Glomerular endothelial cell (primary cell): ENCODE measurements at regions not wholly inside any gene's neighbourhood (a gene's known extent, or its start where the extent isn't known, plus 50 kb on each side); places are given as distances from the start of the nearest gene placed in this dataset.

Source experiments
- DNase-seq: peaks from one replicate; pipeline ENCODE4 v3.0.0-alpha.2; 2011; ENCODE audit warnings: low read depth, low spot score; ENCODE audit errors: extremely low read depth

GRCh38 chr2:59561281-59561680 lies 992.2 kb downstream of the BCL11A start:
- no peak for DNase-seq

DNA sequence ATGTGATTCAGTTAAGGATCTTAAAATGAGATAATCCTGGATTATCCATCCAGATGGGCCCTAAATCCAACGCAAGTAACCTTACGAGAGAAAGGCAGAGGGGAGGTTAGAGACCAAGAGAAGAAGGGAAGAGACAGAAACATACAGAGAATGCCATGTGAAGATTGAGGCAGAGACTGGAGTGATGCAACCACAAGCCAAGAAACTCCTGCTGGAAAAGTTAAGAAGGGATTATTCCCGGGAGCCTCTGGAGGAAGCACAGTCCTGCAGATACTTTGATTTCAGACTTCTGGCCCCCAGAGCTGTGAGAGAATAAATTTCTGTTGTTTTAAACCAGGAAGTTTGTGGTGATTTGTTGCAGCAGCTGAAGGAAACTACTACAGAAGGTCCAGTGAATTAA lies 992.7 kb downstream of the BCL11A start:
- no peak for DNase-seq

- no peak for DNase-seq
These were observed 1012.6 kb downstream of the BCL11A start for GRCh38 chr2:59540864-59541263.

- no peak for DNase-seq
These were observed 1015.0 kb downstream of the BCL11A start for GRCh38 chr2:59538398-59538911.

DNA sequence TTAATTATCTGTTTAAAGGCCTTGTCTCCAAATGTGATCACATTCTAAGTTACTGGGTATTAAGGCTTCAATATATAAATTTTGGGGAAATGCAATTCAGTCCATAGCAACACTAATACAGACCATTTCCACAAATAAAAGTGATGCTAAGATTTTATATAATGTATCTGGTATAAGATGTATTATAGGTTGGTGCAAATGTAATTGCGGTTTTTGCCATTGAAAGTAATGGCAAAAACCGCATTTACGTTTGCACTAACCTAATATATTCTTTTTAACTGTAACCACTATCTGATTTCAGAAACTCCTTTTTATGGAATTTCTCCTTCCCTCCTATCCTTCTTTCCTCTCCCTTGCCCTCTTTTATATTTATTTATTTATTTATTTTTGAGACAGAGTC lies 1020.6 kb downstream of the BCL11A start:
- no peak for DNase-seq

GRCh38 chr2:59530258-59530657 lies 1023.2 kb downstream of the BCL11A start:
- no peak for DNase-seq

GRCh38 chr2:59529726-59530125 lies 1023.7 kb downstream of the BCL11A start:
- DNase-seq = no peak

GRCh38 chr2:59528525-59528924 lies 1024.9 kb downstream of the BCL11A start:
- DNase-seq = no peak

DNA sequence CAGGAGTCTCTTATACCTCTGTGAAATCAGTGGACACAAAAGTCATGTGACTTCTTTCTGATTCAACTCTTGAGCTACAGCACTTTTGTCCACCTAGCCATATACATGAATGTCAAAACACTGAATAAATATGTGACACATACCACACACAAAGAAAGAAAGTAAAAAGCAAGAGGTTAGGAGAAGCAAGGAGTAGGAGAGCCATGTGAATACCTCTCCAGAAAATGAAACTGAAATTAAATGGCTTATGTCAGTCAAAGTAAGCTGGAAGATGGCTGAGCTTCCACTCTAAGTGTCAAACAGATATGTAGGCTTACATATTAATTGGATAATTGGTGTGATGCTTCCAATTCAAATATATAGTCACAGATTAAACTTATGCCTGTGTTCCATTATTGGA lies 1050.5 kb downstream of the BCL11A start:
- no peak for DNase-seq

DNA sequence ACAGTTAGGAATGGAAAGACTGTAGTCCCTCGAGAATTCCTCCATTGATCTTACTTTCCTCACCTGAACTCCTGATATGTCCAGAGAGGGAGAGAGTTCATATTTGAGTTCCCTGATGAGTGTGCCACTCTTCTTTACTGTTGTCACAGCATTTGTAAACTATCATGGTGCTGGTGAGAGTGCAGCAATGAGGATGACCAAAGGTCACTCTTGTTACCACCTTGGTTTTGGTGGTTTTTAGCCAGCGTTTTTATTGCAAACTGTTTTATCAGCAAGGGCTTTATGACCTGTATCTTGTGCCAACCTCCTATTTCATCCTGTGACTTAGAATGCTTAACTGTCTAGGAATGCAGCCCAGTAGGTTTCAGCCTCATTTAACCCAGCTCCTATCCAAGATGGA lies 1062.5 kb downstream of the BCL11A start:
- no peak for DNase-seq

DNA sequence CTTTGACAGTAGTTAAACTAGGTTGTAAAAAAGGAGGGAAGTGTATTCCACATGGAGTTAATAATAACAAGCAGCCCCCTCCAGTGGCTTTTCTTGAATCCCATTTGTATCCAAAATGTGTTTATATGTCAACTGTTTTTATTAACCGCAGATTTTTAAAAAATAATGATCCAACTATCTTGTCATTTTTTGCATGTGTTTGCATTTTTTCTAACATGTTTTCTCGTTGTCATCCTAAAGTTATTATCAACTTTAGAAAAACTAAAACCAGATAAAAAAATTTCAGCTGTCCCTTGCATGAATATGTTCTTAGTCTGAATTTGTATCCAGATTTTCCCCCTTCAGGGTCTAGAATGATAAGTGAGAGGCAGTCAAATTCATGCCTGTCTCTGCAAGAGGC lies 1063.3 kb downstream of the BCL11A start:
- no peak for DNase-seq

DNA sequence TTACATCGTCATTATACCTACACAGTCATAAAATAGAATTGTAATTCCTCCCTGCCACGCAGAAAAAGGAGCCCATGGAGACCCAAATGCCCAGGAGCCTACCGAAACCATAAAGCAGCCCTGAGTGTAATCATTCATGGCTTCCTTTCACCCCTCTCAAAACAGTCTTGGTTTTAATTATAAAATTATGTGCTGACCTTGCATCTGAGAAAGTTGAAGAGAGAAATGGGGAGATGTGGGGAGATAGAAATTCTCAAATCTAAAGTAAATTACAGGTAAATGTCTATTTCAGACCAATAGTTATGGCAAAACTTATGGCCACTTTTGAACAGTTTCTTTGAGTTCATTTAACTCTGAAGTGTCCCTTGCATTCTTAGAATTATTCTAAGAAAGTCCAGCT lies 1068.8 kb downstream of the BCL11A start:
- no peak for DNase-seq

DNA sequence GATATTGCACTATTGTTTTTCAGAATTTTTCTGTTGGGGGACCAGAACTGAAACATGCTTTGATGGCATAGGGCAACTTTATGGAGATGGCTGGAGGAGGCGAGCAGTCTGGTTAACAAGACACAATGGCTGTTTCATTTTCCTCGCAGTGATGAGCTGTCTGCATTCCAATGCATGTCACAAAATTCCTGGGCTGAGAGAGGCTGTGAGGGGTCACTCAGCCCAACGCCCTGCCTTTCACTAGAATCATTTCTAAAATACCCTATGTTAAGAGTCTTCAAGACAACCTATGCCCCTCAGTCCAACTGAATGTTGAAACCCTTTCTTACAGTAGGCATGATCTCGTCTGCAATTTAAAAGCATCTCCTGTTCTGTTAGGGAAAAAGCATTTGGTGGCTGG lies 1090.0 kb downstream of the BCL11A start:
- no peak for DNase-seq

GRCh38 chr2:59462422-59463197 lies 1090.8 kb downstream of the BCL11A start:
- DNase-seq = no peak

DNA sequence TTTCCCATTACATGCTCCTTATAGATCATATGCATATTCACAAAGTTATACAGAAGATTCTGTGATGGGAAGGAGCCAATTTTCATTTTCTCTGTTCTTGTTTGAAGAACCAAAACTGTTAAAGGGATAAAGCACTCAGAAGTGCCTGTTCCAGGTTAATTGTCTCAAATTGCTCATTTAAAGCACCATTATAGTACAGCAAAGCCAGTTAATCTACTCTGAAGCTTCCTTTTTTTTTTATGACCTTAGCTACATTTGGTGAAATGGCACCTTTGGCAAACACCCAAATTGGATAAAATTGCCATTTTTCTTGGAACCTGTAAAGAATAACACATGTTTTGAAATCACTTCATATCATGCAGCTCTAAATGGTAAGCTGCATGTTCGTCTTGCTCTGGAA lies 1092.3 kb downstream of the BCL11A start:
- no peak for DNase-seq

DNA sequence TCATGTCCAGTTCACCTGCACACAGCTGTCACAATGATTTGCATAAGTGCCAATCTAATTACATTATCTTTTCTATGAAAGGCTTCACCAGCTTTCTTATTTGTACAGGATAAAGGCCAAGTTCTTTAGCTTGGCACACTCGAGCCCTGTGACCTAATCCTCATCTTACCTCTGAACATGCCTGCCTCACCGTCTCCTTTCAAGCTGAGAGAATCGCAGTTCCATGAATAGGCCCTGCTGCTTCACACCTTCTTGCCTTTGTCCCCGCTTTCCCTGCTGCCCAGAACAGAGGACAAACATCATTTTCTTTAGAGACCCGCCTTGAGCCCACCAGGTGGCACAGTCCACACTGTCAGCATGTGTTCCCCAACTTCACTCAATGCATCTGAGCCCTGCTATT lies 1094.7 kb downstream of the BCL11A start:
- DNase-seq = no peak

GRCh38 chr2:59456285-59456684 lies 1097.2 kb downstream of the BCL11A start:
- DNase-seq = no peak

DNA sequence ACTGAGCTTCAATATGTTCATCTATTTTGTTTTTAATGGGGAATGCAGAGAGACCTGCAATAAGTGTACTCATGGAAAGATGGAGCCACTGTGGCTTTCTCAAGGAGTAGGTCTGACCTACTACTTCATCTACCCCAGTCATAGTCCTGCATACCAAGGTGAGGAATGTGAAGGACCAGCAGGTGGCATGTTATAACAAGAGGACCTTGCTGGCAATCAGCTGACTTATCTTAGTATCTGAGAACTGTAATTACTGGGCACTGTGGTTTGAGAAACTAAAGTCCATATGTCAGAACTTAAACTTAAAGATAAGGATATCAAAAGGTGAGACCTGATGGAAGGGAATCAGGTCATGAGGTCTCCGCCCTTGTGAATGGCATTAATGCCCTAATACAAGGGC lies 1104.2 kb downstream of the BCL11A start:
- no peak for DNase-seq

GRCh38 chr2:59440491-59440890 lies 1113.0 kb downstream of the BCL11A start:
- DNase-seq = no peak

DNA sequence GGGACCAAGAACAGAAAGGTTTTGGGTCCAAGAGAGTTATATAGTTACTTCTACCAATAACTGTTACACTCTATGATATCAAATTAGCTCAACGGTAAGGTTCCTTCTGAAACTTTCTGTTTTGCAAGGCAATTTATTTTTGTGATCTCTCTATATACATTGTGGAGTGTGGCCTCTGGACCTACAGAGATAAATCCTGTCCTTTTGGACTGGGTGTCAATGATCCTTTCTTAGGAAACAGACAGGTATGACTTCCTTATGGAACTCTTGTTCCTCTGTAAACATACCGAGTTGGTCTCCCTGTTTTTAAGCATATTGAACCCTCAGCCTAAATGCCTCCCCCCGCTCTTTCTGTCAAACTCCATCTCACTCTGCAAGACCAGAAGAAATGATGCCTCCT lies 1117.8 kb downstream of the BCL11A start:
- no peak for DNase-seq

- DNase-seq = no peak
These were observed 1124.5 kb downstream of the BCL11A start for GRCh38 chr2:59428940-59429339.

DNA sequence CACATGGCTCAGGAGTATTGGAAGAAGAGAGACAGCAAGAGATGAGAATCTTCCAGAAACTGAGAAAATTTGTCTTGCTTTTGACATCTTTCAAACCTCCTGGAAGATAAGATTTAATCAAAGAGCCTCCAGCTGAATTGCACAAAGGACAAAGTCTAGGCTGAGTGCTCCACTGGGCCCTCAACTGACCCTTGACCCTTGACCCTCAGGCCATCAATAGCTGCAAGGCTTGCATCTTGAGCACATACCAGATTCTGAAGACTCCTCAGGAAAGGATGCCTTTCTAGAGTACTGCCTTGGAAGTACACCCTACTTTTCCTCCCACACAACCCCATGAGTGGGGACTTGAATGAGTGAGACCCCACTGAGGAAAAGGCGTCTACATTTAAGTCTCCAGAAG lies 1125.5 kb downstream of the BCL11A start:
- no peak for DNase-seq

GRCh38 chr2:59425247-59425646 lies 1128.2 kb downstream of the BCL11A start:
- DNase-seq = no peak
